ENCODE measurements at regions not wholly inside any gene's neighbourhood (a gene's known extent, or its start where the extent isn't known, plus 50 kb on each side); places are given as distances from the start of the nearest gene placed in this dataset.

GRCh38 chr2:191567206-191567605, 110.7 kb upstream of the NABP1 start:
- H3K36me3 ChIP-seq (ENCODE audit: insufficient read depth, low read length) = no peaks in the 10 kb centered on the region
- H3F3A ChIP-seq (ENCODE audit: insufficient read depth, low read length) = no peaks in the 10 kb centered on the region
- no peaks in the 10 kb centered on the region for H3K27me3 ChIP-seq (ENCODE audit: insufficient read depth, low read length)
- H2AFZ ChIP-seq (ENCODE audit: low read length) = no peak overlapping the region
- TF ChIP-seq CTCF (IDR thresholded peaks at IDR 0.05; ENCODE audit: low read length) = no peak
- TF ChIP-seq EZH2 (IDR thresholded peaks at IDR 0.05; ENCODE audit: borderline replicate concordance, low read length) = no peak
- H3K4me1 ChIP-seq (ENCODE audit: insufficient read depth, low read length, severe bottlenecking) = no peaks in the 10 kb centered on the region
- no peaks in the 10 kb centered on the region for H3K9me2 ChIP-seq (ENCODE audit: low read depth, low read length)
- no peaks in the 10 kb centered on the region for H3K79me2 ChIP-seq (ENCODE audit: insufficient read depth, low read length)
- H4K20me1 ChIP-seq (ENCODE audit: insufficient read depth, low read length) = no peaks in the 10 kb centered on the region
- no peak overlapping the region for H3K27ac ChIP-seq (ENCODE audit: low read depth, low read length, poor library complexity, severe bottlenecking)
- no peak overlapping the region for H3K9ac ChIP-seq (ENCODE audit: low read length)
- no peak overlapping the region for H3K4me3 ChIP-seq (ENCODE audit: low read depth, low read length, poor library complexity, severe bottlenecking)
- H3K4me2 ChIP-seq (ENCODE audit: low read length) = no peak overlapping the region
- H3K9me3 ChIP-seq (ENCODE audit: low read length) = no peaks in the 10 kb centered on the region

GRCh38 chr2:191569025-191569424, 108.9 kb upstream of the NABP1 start:
- no peak for TF ChIP-seq CTCF (IDR thresholded peaks at IDR 0.05; ENCODE audit: low read length)
- TF ChIP-seq EZH2 (IDR thresholded peaks at IDR 0.05; ENCODE audit: borderline replicate concordance, low read length) = no peak
- Histone ChIP-seq H3K36me3 (ENCODE audit: insufficient read depth, low read length) (no peaks in the 10 kb centered on the region), H3K27ac (ENCODE audit: low read depth, low read length, poor library complexity, severe bottlenecking) (no peak overlapping the region), H3F3A (ENCODE audit: insufficient read depth, low read length) (no peaks in the 10 kb centered on the region), H3K4me3 (ENCODE audit: low read depth, low read length, poor library complexity, severe bottlenecking) (no peak overlapping the region), H2AFZ (ENCODE audit: low read length) (no peak overlapping the region), H3K4me2 (ENCODE audit: low read length) (no peak overlapping the region), H3K79me2 (ENCODE audit: insufficient read depth, low read length) (no peaks in the 10 kb centered on the region), H3K27me3 (ENCODE audit: insufficient read depth, low read length) (no peaks in the 10 kb centered on the region), H3K9ac (ENCODE audit: low read length) (no peak overlapping the region), H3K9me2 (ENCODE audit: low read depth, low read length) (no peaks in the 10 kb centered on the region), H3K9me3 (ENCODE audit: low read length) (no peaks in the 10 kb centered on the region), H4K20me1 (ENCODE audit: insufficient read depth, low read length) (no peaks in the 10 kb centered on the region), H3K4me1 (ENCODE audit: insufficient read depth, low read length, severe bottlenecking) (no peaks in the 10 kb centered on the region)

GRCh38 chr2:191571163-191571769, 106.7 kb upstream of the NABP1 start:
- TF ChIP-seq EZH2 (IDR thresholded peaks at IDR 0.05; ENCODE audit: borderline replicate concordance, low read length) = no peak
- TF ChIP-seq CTCF (IDR thresholded peaks at IDR 0.05; ENCODE audit: low read length) = peak; percentile 40
- Histone ChIP-seq H4K20me1 (ENCODE audit: insufficient read depth, low read length) (no peaks in the 10 kb centered on the region), H3F3A (ENCODE audit: insufficient read depth, low read length) (no peaks in the 10 kb centered on the region), H3K9me3 (ENCODE audit: low read length) (no peaks in the 10 kb centered on the region), H3K27me3 (ENCODE audit: insufficient read depth, low read length) (no peaks in the 10 kb centered on the region), H3K4me3 (ENCODE audit: low read depth, low read length, poor library complexity, severe bottlenecking) (no peak overlapping the region), H3K9ac (ENCODE audit: low read length) (no peak overlapping the region), H3K36me3 (ENCODE audit: insufficient read depth, low read length) (no peaks in the 10 kb centered on the region), H3K79me2 (ENCODE audit: insufficient read depth, low read length) (no peaks in the 10 kb centered on the region), H3K27ac (ENCODE audit: low read depth, low read length, poor library complexity, severe bottlenecking) (no peak overlapping the region), H3K4me1 (ENCODE audit: insufficient read depth, low read length, severe bottlenecking) (no peaks in the 10 kb centered on the region), H2AFZ (ENCODE audit: low read length) (no peak overlapping the region), H3K4me2 (ENCODE audit: low read length) (no peak overlapping the region), H3K9me2 (ENCODE audit: low read depth, low read length) (no peaks in the 10 kb centered on the region)
